OCI-LY1 (cell line): ENCODE measurements at regions not wholly inside any gene's neighbourhood (a gene's known extent, or its start where the extent isn't known, plus 50 kb on each side); places are given as distances from the start of the nearest gene placed in this dataset.

Experiments
- H2AFZ ChIP-seq: fragments of 200-600 bp; sonication (generic), shearing (Covaris generic); 2 replicates; pipeline ENCODE4 v1.6.0; 2014; ENCODE audit warnings: antibody characterized with exemption, mild to moderate bottlenecking, low read length
- H3F3A ChIP-seq: fragments of 200-600 bp; sonication (generic), shearing (Covaris generic); 2 replicates; pipeline ENCODE4 v1.6.0; 2014; ENCODE audit warnings: mild to moderate bottlenecking, antibody characterized with exemption, low read length, moderate library complexity; ENCODE audit not compliant: insufficient read depth
- H3K27ac ChIP-seq: fragments of 200-600 bp; sonication (generic); 2 replicates; pipeline ENCODE4 v1.5.1; 2014; ENCODE audit warnings: low read length, mixed run types, mild to moderate bottlenecking, low read depth; ENCODE audit not compliant: poor library complexity, severe bottlenecking
- H3K27me3 ChIP-seq: fragments of 200-600 bp; sonication (generic); 2 replicates; pipeline ENCODE4 v1.6.0; 2014; ENCODE audit warnings: antibody characterized with exemption, mild to moderate bottlenecking, low read length, moderate library complexity; ENCODE audit not compliant: insufficient read depth
- H3K36me3 ChIP-seq: fragments of 200-600 bp; sonication (generic); 2 replicates; pipeline ENCODE4 v1.6.1; 2014; ENCODE audit warnings: mild to moderate bottlenecking, antibody characterized with exemption, low read length, moderate library complexity, mixed read lengths; ENCODE audit not compliant: insufficient read depth
- H3K4me1 ChIP-seq: fragments of 200-600 bp; sonication (generic); 2 replicates; pipeline ENCODE4 v1.5.1; 2014; ENCODE audit warnings: mild to moderate bottlenecking, low read length, moderate library complexity; ENCODE audit not compliant: insufficient read depth, severe bottlenecking
- H3K4me2 ChIP-seq: fragments of 200-600 bp; sonication (generic), shearing (Covaris generic); 2 replicates; pipeline ENCODE4 v1.6.1; 2014; ENCODE audit warnings: low read length
- H3K4me3 ChIP-seq: fragments of 200-600 bp; sonication (generic); 2 replicates; pipeline ENCODE4 v1.5.1; 2014; ENCODE audit warnings: low read length, low read depth, mild to moderate bottlenecking, mixed read lengths; ENCODE audit not compliant: poor library complexity, severe bottlenecking
- H3K79me2 ChIP-seq: fragments of 200-600 bp; shearing (Covaris generic); 2 replicates; pipeline ENCODE4 v1.6.1; 2016; ENCODE audit warnings: mixed run types, low read length, mixed read lengths; ENCODE audit not compliant: insufficient read depth
- H3K9ac ChIP-seq: fragments of 200-600 bp; sonication (generic), shearing (Covaris generic); 2 replicates; pipeline ENCODE4 v1.6.1; 2014; ENCODE audit warnings: mild to moderate bottlenecking, low read length, mixed read lengths
- H3K9me2 ChIP-seq: fragments of 200-600 bp; sonication (generic), shearing (Covaris generic); 2 replicates; pipeline ENCODE4 v1.6.1; 2014; ENCODE audit warnings: low read depth, mild to moderate bottlenecking, low read length, mixed read lengths
- H3K9me3 ChIP-seq: fragments of 200-600 bp; shearing (Covaris generic); 2 replicates; pipeline ENCODE4 v1.6.1; 2014; ENCODE audit warnings: low read length, mixed read lengths
- H4K20me1 ChIP-seq: fragments of 200-600 bp; sonication (generic), shearing (Covaris generic); 2 replicates; pipeline ENCODE4 v1.6.0; 2016; ENCODE audit warnings: mild to moderate bottlenecking, low read length; ENCODE audit not compliant: insufficient read depth
- EZH2 ChIP-seq: fragments of 200-600 bp; sonication (generic), shearing (Covaris generic); IDR thresholded peaks from 2 replicates; pipeline ENCODE4 v1.8.0; 2017; ENCODE audit warnings: borderline replicate concordance, mixed run types, mild to moderate bottlenecking, antibody characterized with exemption, low read length, moderate library complexity, mixed read lengths
- TF ChIP-seq, protein P1 (sequence below): fragments of 200-600 bp; sonication (generic), shearing (Covaris generic); IDR thresholded peaks from 2 replicates; pipeline ENCODE4 v1.5.1; 2017; ENCODE audit warnings: mild to moderate bottlenecking, antibody characterized with exemption, low read length, moderate library complexity, mixed read lengths

DNA sequence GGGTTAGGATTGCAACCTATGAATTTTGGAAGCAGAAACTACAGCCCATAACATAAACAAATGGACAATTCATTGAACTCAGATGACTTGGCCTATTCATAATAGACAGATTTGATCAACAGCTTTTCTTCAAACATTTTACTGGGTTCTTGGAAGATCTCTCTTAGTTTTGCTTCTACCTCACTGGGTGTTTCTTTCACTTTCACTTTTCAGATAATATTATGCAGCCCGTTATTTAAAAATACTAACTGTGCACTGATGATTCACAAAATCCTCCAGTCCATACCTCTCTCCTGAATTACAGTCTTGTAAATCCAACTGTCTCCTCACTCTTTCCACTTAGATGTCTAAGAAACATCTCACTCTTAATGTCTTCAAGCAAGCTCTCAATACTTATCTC lies 183.5 kb upstream of the IRX1 start:
- H3K36me3 ChIP-seq: no peaks in the 10 kb centered on the region
- no peaks in the 10 kb centered on the region for H3K4me1 ChIP-seq
- no peak overlapping the region for H3K4me3 ChIP-seq
- no peaks in the 10 kb centered on the region for H4K20me1 ChIP-seq
- TF ChIP-seq, protein P1, sequence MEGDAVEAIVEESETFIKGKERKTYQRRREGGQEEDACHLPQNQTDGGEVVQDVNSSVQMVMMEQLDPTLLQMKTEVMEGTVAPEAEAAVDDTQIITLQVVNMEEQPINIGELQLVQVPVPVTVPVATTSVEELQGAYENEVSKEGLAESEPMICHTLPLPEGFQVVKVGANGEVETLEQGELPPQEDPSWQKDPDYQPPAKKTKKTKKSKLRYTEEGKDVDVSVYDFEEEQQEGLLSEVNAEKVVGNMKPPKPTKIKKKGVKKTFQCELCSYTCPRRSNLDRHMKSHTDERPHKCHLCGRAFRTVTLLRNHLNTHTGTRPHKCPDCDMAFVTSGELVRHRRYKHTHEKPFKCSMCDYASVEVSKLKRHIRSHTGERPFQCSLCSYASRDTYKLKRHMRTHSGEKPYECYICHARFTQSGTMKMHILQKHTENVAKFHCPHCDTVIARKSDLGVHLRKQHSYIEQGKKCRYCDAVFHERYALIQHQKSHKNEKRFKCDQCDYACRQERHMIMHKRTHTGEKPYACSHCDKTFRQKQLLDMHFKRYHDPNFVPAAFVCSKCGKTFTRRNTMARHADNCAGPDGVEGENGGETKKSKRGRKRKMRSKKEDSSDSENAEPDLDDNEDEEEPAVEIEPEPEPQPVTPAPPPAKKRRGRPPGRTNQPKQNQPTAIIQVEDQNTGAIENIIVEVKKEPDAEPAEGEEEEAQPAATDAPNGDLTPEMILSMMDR: no peak
- no peak for TF ChIP-seq EZH2
- H3K9me2 ChIP-seq: no peaks in the 10 kb centered on the region
- H2AFZ ChIP-seq: no peak overlapping the region
- H3K27ac ChIP-seq: no peak overlapping the region
- H3K9ac ChIP-seq: no peak overlapping the region
- H3K79me2 ChIP-seq: no peaks in the 10 kb centered on the region
- H3K4me2 ChIP-seq: no peak overlapping the region
- H3F3A ChIP-seq: no peaks in the 10 kb centered on the region
- H3K27me3 ChIP-seq: no peaks in the 10 kb centered on the region
- no peaks in the 10 kb centered on the region for H3K9me3 ChIP-seq

DNA sequence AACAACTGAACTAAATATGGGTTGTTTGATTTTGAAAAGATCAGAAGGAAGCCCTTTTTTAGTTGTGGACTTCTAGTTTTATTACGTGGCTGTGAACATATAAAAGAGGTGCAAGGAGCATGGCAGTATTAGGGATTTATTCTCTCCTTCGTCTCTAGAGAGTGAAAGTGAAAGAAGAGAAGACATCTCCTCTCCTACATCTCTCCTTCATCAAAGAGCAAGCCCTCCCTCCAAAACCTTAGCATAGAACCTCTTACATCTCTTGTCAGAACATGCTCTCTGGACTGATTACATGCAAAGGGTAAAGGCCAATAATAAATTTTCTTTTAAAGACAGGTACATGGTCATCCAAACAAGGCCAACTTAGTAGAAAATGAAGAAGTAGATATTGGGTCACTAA lies 184.3 kb upstream of the IRX1 start:
- Histone ChIP-seq H3F3A (no peaks in the 10 kb centered on the region), H3K9me3 (no peaks in the 10 kb centered on the region), H3K4me2 (no peak overlapping the region), H2AFZ (no peak overlapping the region), H3K27me3 (no peaks in the 10 kb centered on the region), H3K4me1 (no peaks in the 10 kb centered on the region), H3K9me2 (no peaks in the 10 kb centered on the region), H3K27ac (no peak overlapping the region), H3K4me3 (no peak overlapping the region), H4K20me1 (no peaks in the 10 kb centered on the region), H3K9ac (no peak overlapping the region), H3K36me3 (no peaks in the 10 kb centered on the region), H3K79me2 (no peaks in the 10 kb centered on the region)
- no peak for TF ChIP-seq EZH2
- TF ChIP-seq, protein P1: no peak

DNA sequence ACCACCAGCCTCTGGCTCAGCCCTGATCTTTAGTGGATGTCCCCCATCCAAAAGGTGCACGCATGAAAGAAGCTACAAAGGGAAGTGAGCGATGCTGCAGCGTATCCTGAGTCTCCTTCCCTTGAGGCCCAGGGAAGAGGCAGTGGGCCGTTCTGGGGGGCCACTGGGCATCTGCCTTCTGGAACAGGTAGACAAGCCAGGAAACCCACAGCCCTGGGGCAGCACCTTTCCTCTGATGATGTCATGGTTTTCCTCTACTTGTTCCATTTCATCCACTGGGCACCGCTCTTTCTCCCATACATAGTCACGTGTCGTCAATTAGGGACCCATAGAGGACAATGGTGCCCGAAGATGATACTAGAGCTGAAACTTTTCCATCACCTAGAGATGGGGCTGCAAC lies 194.0 kb upstream of the IRX1 start:
- Histone ChIP-seq H3K27ac (no peak overlapping the region), H3K79me2 (no peaks in the 10 kb centered on the region), H3K36me3 (no peaks in the 10 kb centered on the region), H3K4me3 (no peak overlapping the region), H3F3A (no peaks in the 10 kb centered on the region), H3K9me3 (no peaks in the 10 kb centered on the region), H3K9me2 (no peaks in the 10 kb centered on the region), H3K4me1 (no peaks in the 10 kb centered on the region), H3K9ac (no peak overlapping the region), H4K20me1 (no peaks in the 10 kb centered on the region), H2AFZ (no peak overlapping the region), H3K4me2 (no peak overlapping the region), H3K27me3 (no peaks in the 10 kb centered on the region)
- TF ChIP-seq EZH2: no peak
- TF ChIP-seq, protein P1: no peak
